Heart right ventricle (tissue), 16 donors: ENCODE measurements at regions not wholly inside any gene's neighbourhood (a gene's known extent, or its start where the extent isn't known, plus 50 kb on each side); places are given as distances from the start of the nearest gene placed in this dataset.

Experiments used
- ATAC-seq, 8 donors: fragments of 200-7000 bp; cut with Tn5 transposase; one replicate each; pipeline ENCODE4 v1.9.1; 2020; ENCODE audit warnings: mild to moderate bottlenecking in 8 of 8, moderate library complexity in 8 of 8, moderate number of reproducible peaks in 1 of 8
- DNase-seq, 2 donors: peaks; one replicate each; pipeline ENCODE4 v3.0.0-alpha.2; 2020
- H3K27ac ChIP-seq, 10 donors: fragments of 200-600 bp; sonication (generic) in 2 of 10; one replicate each; pipeline versions ENCODE4 v1.5.0 to v1.8.0; 2020 to 2022; ENCODE audit warnings: mild to moderate bottlenecking in 3 of 10
- H3K27me3 ChIP-seq, 7 donors: fragments of 200-600 bp; one replicate each; pipeline ENCODE4 v1.8.0; 2021 to 2022; ENCODE audit warnings: mild to moderate bottlenecking in 2 of 7
- H3K36me3 ChIP-seq, 9 donors: fragments of 200-600 bp; sonication (generic) in 1 of 9; one replicate each; pipeline versions ENCODE4 v1.5.0 to v1.8.0; 2020 to 2022; ENCODE audit warnings: mild to moderate bottlenecking in 2 of 9
- H3K4me1 ChIP-seq, 9 donors: fragments of 200-600 bp; sonication (generic) in 1 of 9; one replicate each; pipeline versions ENCODE4 v1.5.0 to v1.8.0; 2020 to 2022; ENCODE audit warnings: mild to moderate bottlenecking in 4 of 9
- H3K4me3 ChIP-seq, 10 donors: fragments of 200-600 bp; sonication (generic) in 2 of 10; one replicate each; pipeline versions ENCODE4 v1.5.0 to v1.8.0; 2020 to 2022; ENCODE audit warnings: mild to moderate bottlenecking in 7 of 10, moderate library complexity in 2 of 10
- H3K9me3 ChIP-seq, 11 donors: fragments of 200-600 bp in 10 of 11; sonication (generic) in 2 of 11; one replicate each; pipeline versions ENCODE4 v1.5.0 to v1.8.0; 2013 to 2022; ENCODE audit warnings: mild to moderate bottlenecking in 2 of 11, control low read depth in 1 of 11, moderate library complexity in 1 of 11
- WGBS, 2 donors: extraction: QIAGEN DNeasy Blood & Tissue Kit; methylation state at CpG; one replicate each; pipeline ENCODE4 v1.1.7; 2013; ENCODE audit warnings: inconsistent platforms in 1 of 2; 5-methylcytosine and 5-hydroxymethylcytosine counted together
- intact Hi-C, 10 donors: fragments of 100-400 bp; cut with DNase I; formaldehyde crosslinking; loops; one replicate each; pipeline versions ENCODE4 v1.11.1 to v1.14.2; 2022
- TF ChIP-seq, protein P1 (sequence below), 9 donors: fragments of 200-600 bp; sonication (generic) in 2 of 9; IDR thresholded peaks; one replicate each; pipeline versions ENCODE4 v1.5.0 to v1.8.0; 2021 to 2022; ENCODE audit warnings: antibody characterized with exemption in 9 of 9, mild to moderate bottlenecking in 5 of 9, moderate library complexity in 1 of 9
- donor health status: Arrhythmogenic right ventricular cardiomyopathy.
- donor health status: ischemic (EF 13 %, LVEDD 7.1; RV severe dilation, severe dysfunction).
- donor health status: healthy with polysubstance abuse.
- donor health status: DM: no; HTN: yes; CAD: no.
- donor health status: DM: no; HTN: no; CAD: no.
- donor health status: ischemic (EF 25% LVEDD 6.9; RV normal size, moderate dysfunction).
- donor health status: ischemic (EF 25% LVEDD 5.7; RV mildly dilated, moderate dysfunction).
- donor health status: healthy.
- donor health status: DM: yes; HTN: yes; CAD: no.
- donor health status: Ischemic cardiomyopathy.
- donor health status: ischemic (EF 35%, LVEDD 5.7; RV mildly dilated, moderate dysfunction).
- donor health status: nonischemic (EF 11% LVEDD 7.7; RV severe dilation, severe dysfunction).
- donor health status: DM: yes; HTN: yes; CAD: no.
- donor health status: PGD.
- donor health status: ischemic (EF 29% LVEDD 5.4; RV normal size, mild dysfunction).
- donor health status: nonischemic (EF 23%, LVEDD 6.1; RV moderate dilation, normal function).

DNA sequence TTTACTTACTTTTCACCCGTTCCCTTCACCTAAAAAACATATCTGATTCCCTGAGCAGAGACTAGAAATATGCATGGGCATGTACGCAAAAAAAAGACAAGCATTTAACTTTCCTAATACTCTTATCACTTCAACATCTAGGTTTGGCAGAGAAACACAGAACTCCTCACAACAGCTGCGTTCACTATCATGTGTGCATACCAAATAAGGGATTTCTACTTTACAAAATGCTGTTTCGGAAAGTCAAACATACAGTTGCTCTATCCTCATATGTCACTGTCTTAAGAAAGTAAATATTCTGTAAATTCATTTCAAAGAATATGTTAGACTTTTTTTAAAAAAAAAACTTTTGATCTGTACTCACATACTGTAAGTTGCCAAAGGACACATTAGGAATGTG, 65.1 kb upstream of the CBLB start:
- peaks cover 0 to 37% (median 23%) of the 10 kb centered on the region in 9 donors for H3K4me1 ChIP-seq
- no peak overlapping the region for H3K27ac ChIP-seq
- TF ChIP-seq, protein P1, sequence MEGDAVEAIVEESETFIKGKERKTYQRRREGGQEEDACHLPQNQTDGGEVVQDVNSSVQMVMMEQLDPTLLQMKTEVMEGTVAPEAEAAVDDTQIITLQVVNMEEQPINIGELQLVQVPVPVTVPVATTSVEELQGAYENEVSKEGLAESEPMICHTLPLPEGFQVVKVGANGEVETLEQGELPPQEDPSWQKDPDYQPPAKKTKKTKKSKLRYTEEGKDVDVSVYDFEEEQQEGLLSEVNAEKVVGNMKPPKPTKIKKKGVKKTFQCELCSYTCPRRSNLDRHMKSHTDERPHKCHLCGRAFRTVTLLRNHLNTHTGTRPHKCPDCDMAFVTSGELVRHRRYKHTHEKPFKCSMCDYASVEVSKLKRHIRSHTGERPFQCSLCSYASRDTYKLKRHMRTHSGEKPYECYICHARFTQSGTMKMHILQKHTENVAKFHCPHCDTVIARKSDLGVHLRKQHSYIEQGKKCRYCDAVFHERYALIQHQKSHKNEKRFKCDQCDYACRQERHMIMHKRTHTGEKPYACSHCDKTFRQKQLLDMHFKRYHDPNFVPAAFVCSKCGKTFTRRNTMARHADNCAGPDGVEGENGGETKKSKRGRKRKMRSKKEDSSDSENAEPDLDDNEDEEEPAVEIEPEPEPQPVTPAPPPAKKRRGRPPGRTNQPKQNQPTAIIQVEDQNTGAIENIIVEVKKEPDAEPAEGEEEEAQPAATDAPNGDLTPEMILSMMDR (IDR thresholded peaks at IDR 0.05) = no peak
- 43 to 58% methylated on average over 4 of the region's 4 CpGs for WGBS, 2 donors
- intact Hi-C loops = no loop called here
- ATAC-seq = no peak
- H3K9me3 ChIP-seq = no peaks in the 10 kb centered on the region
- DNase-seq = no peak
- no peaks in the 10 kb centered on the region for H3K27me3 ChIP-seq
- H3K4me3 ChIP-seq = no peak overlapping the region
- H3K36me3 ChIP-seq = no peaks in the 10 kb centered on the region

DNA sequence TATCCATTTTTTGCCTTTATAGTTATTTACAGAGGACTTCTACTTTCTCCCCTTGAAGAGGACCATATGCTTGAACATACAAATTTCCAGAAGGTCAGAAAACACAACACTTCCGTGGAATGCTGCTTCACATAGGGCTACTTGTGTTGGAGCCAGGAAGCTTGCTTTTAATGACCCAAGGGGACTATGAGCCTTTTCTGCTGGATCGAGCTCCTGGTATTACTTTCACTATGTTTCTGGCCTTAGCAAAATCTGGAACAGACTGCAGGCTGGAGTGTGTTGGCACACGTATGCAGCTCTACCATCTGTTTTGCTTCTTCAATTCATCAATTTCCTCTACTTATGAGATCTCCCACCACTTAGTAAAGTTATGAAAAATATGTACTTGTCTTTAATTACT, 69.3 kb upstream of the CBLB start:
- Histone ChIP-seq H3K9me3 (peaks cover 0 to 6% (median 0%) of the 10 kb centered on the region in 11 donors), H3K4me3 (peak overlapping the region in 5 of 10 donors; percentile 4 to 38 (median 19)), H3K27ac (peak overlapping the region in 8 of 10 donors; percentile 3 to 63 (median 26)), H3K4me1 (peaks cover 0 to 25% (median 21%) of the 10 kb centered on the region in 9 donors), H3K27me3 (no peaks in the 10 kb centered on the region), H3K36me3 (no peaks in the 10 kb centered on the region)
- WGBS, 2 donors = 11 to 20% methylated on average over 3 of the region's 3 CpGs
- ATAC-seq (peak in 7 of 8 donors; percentile 80 to 95 (median 84)), DNase-seq (peak in 1 of 2 donors; percentile 29)
- TF ChIP-seq, protein P1 (IDR thresholded peaks at IDR 0.05) = no peak
- intact Hi-C loops = no loop called here

DNA sequence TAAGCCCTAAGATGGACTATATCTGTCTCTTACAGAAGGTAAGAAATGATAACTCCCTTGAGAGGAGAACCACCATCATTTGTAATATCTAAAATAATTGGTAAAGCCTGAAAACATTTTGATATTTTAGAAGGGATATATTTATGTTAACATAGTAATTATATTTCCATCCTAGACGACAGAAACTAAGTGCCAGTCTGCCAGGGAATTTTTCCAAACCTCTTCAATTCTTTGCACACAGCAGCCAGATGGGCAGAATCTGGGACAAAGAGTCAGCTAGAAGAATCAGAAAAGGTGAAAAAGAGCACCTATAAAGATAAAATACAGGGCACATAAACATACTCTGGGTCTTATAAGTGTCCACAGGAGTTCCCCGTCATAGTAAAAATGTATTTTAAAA, 70.0 kb upstream of the CBLB start:
- Histone ChIP-seq H3K4me1 (peaks cover 0 to 22% (median 19%) of the 10 kb centered on the region in 9 donors), H3K9me3 (peaks cover 0 to 6% (median 0%) of the 10 kb centered on the region in 11 donors), H3K27me3 (no peaks in the 10 kb centered on the region), H3K27ac (peak overlapping the region in 6 of 10 donors; percentile 19 to 63 (median 36)), H3K4me3 (no peak overlapping the region), H3K36me3 (no peaks in the 10 kb centered on the region)
- 51 to 58% methylated on average over 2 of the region's 2 CpGs for WGBS, 2 donors
- DNase-seq (no peak), ATAC-seq (no peak)
- TF ChIP-seq, protein P1 (IDR thresholded peaks at IDR 0.05) = no peak
- intact Hi-C loops = no loop called here

DNA sequence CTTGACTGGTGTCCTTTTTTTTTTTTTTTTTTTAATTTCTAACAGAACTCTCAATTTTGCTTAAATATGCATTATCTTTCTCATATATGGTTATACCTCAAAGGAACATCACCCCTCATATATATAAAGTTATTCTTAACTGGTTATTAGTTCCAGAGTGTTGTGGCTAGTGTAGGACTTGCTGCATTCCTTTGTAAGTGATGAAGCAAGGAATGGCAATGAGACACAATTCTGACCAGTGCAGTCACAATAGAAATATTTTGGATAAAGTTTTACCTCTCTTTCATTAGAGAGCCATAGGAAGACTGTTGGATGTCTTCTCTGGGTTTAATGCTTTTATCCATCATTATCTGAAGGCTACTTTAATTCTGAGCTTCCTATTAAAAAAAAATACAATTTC, 75.5 kb upstream of the CBLB start:
- no peak overlapping the region for H3K27ac ChIP-seq
- H3K36me3 ChIP-seq = no peaks in the 10 kb centered on the region
- H3K4me1 ChIP-seq = no peaks in the 10 kb centered on the region
- intact Hi-C loops = loop anchor here in 1 of 10 donors (10.0 kb wide), 1 partner anchor 59 kb away; no protein-coding TSS in a partner anchor
- ATAC-seq (no peak), DNase-seq (no peak)
- TF ChIP-seq, protein P1 (IDR thresholded peaks at IDR 0.05) = no peak
- no peaks in the 10 kb centered on the region for H3K27me3 ChIP-seq
- peaks cover 0 to 6% (median 0%) of the 10 kb centered on the region in 11 donors for H3K9me3 ChIP-seq
- H3K4me3 ChIP-seq = no peak overlapping the region
